NB4 (cell line): ENCODE measurements at regions not wholly inside any gene's neighbourhood (a gene's known extent, or its start where the extent isn't known, plus 50 kb on each side); places are given as distances from the start of the nearest gene placed in this dataset.

Experiments used
- DNase-seq: peaks from one replicate; pipeline ENCODE4 v3.0.0; 2010; ENCODE audit warnings: low read depth
- H3K4me3 ChIP-seq: one replicate; pipeline ENCODE4 v1.5.1; 2011; ENCODE audit warnings: mild to moderate bottlenecking, low read depth, low read length, moderate library complexity
- MYC ChIP-seq: IDR thresholded peaks from 2 replicates; pipeline ENCODE4 v1.6.1; 2011; ENCODE audit warnings: low read depth, low read length
- POLR2A ChIP-seq: IDR thresholded peaks from 2 replicates; pipeline ENCODE4 v1.6.1; 2011; ENCODE audit warnings: mild to moderate bottlenecking; ENCODE audit not compliant: insufficient read length; ENCODE audit errors: extremely low read depth
- TF ChIP-seq, protein P1 (sequence below): IDR thresholded peaks from 2 replicates; pipeline ENCODE4 v1.6.1; 2011; ENCODE audit warnings: low read depth, low read length
- TF ChIP-seq, protein P2 (sequence below): IDR thresholded peaks from one replicate; pipeline ENCODE4 v1.5.1; 2012; ENCODE audit warnings: low read depth, low read length

DNA sequence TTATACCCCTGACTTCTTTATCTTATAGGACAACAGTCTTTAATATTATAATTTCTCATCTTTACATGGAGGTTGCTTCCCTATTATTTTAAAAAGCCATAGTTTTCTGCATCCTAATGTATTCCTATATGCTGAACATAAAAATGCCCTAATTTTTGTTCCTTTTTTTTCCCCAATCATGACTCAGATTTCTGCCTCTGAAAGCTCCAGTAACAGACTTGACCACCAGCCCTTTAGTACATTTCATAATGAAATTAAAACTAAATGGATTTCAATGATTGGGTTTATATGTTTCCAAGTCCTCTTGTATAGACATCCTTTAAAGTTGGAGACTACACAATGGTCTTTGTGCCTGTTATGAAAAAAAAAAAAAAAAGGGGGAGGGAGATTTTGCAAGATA lies 712.5 kb downstream of the DIAPH3 start:
- no peak for TF ChIP-seq POLR2A
- no peak for TF ChIP-seq MYC
- TF ChIP-seq, protein P1, sequence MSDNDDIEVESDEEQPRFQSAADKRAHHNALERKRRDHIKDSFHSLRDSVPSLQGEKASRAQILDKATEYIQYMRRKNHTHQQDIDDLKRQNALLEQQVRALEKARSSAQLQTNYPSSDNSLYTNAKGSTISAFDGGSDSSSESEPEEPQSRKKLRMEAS: no peak
- TF ChIP-seq, protein P2, sequence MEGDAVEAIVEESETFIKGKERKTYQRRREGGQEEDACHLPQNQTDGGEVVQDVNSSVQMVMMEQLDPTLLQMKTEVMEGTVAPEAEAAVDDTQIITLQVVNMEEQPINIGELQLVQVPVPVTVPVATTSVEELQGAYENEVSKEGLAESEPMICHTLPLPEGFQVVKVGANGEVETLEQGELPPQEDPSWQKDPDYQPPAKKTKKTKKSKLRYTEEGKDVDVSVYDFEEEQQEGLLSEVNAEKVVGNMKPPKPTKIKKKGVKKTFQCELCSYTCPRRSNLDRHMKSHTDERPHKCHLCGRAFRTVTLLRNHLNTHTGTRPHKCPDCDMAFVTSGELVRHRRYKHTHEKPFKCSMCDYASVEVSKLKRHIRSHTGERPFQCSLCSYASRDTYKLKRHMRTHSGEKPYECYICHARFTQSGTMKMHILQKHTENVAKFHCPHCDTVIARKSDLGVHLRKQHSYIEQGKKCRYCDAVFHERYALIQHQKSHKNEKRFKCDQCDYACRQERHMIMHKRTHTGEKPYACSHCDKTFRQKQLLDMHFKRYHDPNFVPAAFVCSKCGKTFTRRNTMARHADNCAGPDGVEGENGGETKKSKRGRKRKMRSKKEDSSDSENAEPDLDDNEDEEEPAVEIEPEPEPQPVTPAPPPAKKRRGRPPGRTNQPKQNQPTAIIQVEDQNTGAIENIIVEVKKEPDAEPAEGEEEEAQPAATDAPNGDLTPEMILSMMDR: no peak
- DNase-seq: no peak

DNA sequence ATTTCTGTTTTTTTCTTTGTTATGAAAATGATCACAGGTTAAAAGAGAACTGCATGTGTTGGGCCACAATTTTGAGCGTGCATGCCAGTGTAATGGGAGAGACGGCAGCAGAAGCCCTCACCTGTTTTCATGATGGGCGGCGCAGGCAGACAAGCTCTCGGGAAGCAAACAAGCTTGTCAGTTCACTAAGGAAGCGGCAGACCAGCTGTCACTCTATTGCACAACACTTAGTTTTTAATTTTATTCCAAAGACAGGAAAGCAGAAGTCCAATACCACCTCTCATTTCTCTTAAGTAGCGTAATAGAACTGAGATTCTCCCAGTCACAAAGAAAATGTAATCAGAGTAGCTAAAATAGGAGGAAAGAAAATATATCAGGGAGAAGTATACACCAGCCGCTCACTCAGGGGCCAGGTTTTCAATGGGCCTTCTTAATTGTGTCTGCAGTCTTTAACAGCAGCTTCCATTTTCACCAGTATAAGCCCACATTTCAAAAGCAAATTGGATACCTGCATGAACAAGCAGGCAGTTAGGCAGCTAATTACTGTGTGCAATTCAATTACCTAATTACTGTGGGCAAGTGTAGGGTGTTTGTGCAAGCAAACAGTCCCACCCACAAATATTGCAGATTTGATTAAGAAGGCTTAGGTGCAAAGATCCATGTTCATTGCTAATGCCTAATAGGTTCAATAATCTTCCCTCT lies 711.4 kb downstream of the DIAPH3 start:
- DNase-seq: peak; percentile 67

More for the DNA sequence above, 712.5 kb downstream of the DIAPH3 start:
- no peak overlapping the region for H3K4me3 ChIP-seq

DNA sequence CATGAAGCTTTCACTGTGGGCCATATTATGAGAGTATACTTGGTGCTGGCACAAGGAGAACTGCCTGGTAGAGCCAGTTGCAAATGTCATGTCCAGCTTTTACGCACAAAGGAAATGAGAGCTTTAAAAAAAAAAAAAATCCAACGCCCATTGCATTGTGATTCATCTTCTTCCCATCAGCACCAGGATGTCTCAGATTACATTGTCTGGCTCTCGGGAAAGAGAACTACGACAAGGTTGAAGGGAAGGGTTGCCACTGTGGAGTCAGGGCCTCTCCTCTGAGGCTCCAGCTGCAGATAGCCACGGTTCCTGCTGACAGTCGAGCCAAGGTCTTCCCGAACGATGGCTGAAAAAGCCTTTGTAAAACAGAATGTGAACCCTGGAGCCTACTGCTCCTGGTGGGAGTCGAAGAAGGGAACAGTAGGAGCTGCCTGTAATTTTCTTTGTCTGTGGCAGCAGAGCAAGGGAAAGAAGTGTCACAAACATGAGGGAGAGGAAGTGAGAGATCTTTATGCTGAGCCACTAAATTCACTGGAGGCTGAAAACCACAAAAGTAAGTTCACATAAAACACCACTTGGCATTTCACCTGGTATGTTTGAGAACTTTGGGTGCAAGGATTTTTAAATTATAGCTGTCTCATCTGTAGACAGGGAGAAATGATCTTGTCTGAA lies 704.7 kb downstream of the DIAPH3 start:
- no peak for DNase-seq
- TF ChIP-seq, protein P2: no peak
- TF ChIP-seq MYC: no peak
- TF ChIP-seq, protein P1: no peak
- TF ChIP-seq POLR2A: no peak
- no peak overlapping the region for H3K4me3 ChIP-seq

More for the DNA sequence above, 711.4 kb downstream of the DIAPH3 start:
- H3K4me3 ChIP-seq: no peak overlapping the region
- no peak for TF ChIP-seq POLR2A
- TF ChIP-seq, protein P1: 0 out of 2 replicates have a peak, but pooled peaks have one; percentile 33

DNA sequence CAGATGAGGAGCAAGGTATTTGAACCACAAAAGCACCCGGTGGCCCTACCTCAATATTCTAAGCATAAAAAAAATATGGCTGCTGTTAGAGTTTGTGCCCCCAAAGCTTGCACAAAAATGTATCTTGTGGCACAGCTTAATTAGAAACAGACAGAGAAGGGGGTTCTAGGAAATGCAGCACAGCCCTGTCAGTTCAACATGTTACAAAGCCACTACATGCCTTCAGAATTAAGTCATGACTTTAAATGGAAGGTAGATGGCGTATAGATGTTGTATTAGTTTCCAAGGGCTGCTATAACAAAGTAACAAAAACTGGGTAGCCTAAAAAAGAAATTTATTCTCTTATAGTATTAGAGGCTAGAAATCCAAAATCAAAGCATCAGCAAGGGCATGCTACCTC lies 703.8 kb downstream of the DIAPH3 start:
- TF ChIP-seq, protein P1: no peak
- TF ChIP-seq MYC (no peak), POLR2A (no peak)
- TF ChIP-seq, protein P2: no peak
- no peak overlapping the region for H3K4me3 ChIP-seq
- no peak for DNase-seq

DNA sequence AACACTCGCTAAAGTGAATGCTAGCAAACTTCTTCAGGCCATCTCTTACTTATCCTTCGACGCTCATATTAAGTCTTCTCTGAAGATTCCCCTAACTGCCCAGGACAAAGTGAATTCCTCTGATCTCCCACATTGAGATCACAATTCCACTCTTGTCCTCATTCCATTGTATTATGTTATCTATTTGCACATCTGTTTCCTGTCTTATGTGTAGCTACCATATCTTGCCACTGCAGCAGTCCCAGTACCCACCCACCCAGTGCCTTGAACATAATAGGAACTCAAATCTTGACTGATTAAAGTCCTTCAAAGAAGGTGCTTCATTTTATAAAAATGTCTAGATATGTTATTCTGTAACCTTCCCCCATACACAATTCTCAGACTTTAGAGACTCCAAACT lies 702.3 kb downstream of the DIAPH3 start:
- no peak for DNase-seq
- H3K4me3 ChIP-seq: no peak overlapping the region

More for the DNA sequence above, 702.3 kb downstream of the DIAPH3 start:
- TF ChIP-seq, protein P2: no peak
- TF ChIP-seq, protein P1: no peak
- TF ChIP-seq MYC (no peak), POLR2A (no peak)
